Large intestine (tissue), 3 donors: ENCODE measurements at regions not wholly inside any gene's neighbourhood (a gene's known extent, or its start where the extent isn't known, plus 50 kb on each side); places are given as distances from the start of the nearest gene placed in this dataset.

Source experiments
- DNase-seq, 2 donors: peaks; one replicate each; pipeline versions ENCODE4 v3.0.0 to v3.0.0-alpha.2; 2013
- H3K27ac ChIP-seq: one replicate; pipeline ENCODE4 v1.5.1; 2013; ENCODE audit warnings: low read length
- H3K27me3 ChIP-seq: 2 replicates; pipeline ENCODE4 v1.6.1; 2013; ENCODE audit warnings: low read length; ENCODE audit not compliant: control insufficient read depth, insufficient read depth
- H3K36me3 ChIP-seq: 2 replicates; pipeline ENCODE4 v1.6.1; 2013; ENCODE audit warnings: low read length; ENCODE audit not compliant: control insufficient read depth, insufficient read depth
- H3K4me1 ChIP-seq: one replicate; pipeline ENCODE4 v1.6.1; 2013; ENCODE audit warnings: low read length; ENCODE audit not compliant: control insufficient read depth, insufficient read depth
- H3K4me3 ChIP-seq: one replicate; pipeline ENCODE4 v1.5.1; 2013; ENCODE audit warnings: low read length
- H3K9me3 ChIP-seq: one replicate; pipeline ENCODE4 v1.6.1; 2013; ENCODE audit warnings: mild to moderate bottlenecking, low read depth, low read length, moderate library complexity; ENCODE audit not compliant: control insufficient read depth
- WGBS: methylation state at CpG from one replicate; pipeline ENCODE4 v1.1.5; 2013; ENCODE audit warnings: low lambda C conversion rate; ENCODE audit not compliant: insufficient coverage; 5-methylcytosine and 5-hydroxymethylcytosine counted together

- WGBS = no CpG with 5 or more reads among the region's 4 CpGs
- H3K27me3 ChIP-seq = peaks cover 4% of the 10 kb centered on the region
- no peak for DNase-seq
Observed at GRCh38 chr10:69697006-69697405, 67.0 kb downstream of the FAM241B start.

GRCh38 chr10:69703256-69703655 is 73.2 kb downstream of the FAM241B start:
- peaks cover 13% of the 10 kb centered on the region for H3K27me3 ChIP-seq
- no peak for DNase-seq
- H3K36me3 ChIP-seq = no peaks in the 10 kb centered on the region
- no peak overlapping the region for H3K27ac ChIP-seq
- WGBS = 30% methylated on average over 2 of the region's 3 CpGs
- no peak overlapping the region for H3K4me3 ChIP-seq
- no peaks in the 10 kb centered on the region for H3K9me3 ChIP-seq
- no peaks in the 10 kb centered on the region for H3K4me1 ChIP-seq

More at GRCh38 chr10:69697006-69697405, 67.0 kb downstream of the FAM241B start:
- Histone ChIP-seq H3K4me3 (no peak overlapping the region), H3K36me3 (no peaks in the 10 kb centered on the region), H3K9me3 (no peaks in the 10 kb centered on the region), H3K4me1 (no peaks in the 10 kb centered on the region), H3K27ac (no peak overlapping the region)

GRCh38 chr10:69703766-69704630 is 74.0 kb downstream of the FAM241B start:
- no peak overlapping the region for H3K27ac ChIP-seq
- no peak for DNase-seq
- WGBS = 43% methylated on average over 2 of the region's 7 CpGs

GRCh38 chr10:69709366-69709941 is 79.4 kb downstream of the FAM241B start:
- no peak overlapping the region for H3K4me3 ChIP-seq
- peaks cover 9% of the 10 kb centered on the region for H3K27me3 ChIP-seq
- no peak for DNase-seq
- H3K9me3 ChIP-seq = no peaks in the 10 kb centered on the region
- no peaks in the 10 kb centered on the region for H3K36me3 ChIP-seq
- no peak overlapping the region for H3K27ac ChIP-seq
- H3K4me1 ChIP-seq = no peaks in the 10 kb centered on the region
- WGBS = no CpG with 5 or more reads among the region's 7 CpGs

More at GRCh38 chr10:69703766-69704630, 74.0 kb downstream of the FAM241B start:
- no peak overlapping the region for H3K4me3 ChIP-seq
- no peaks in the 10 kb centered on the region for H3K36me3 ChIP-seq
- H3K27me3 ChIP-seq = peaks cover 13% of the 10 kb centered on the region
- no peaks in the 10 kb centered on the region for H3K9me3 ChIP-seq
- no peaks in the 10 kb centered on the region for H3K4me1 ChIP-seq

GRCh38 chr10:69710008-69710888 is 80.2 kb downstream of the FAM241B start:
- H3K36me3 ChIP-seq = no peaks in the 10 kb centered on the region
- no peak overlapping the region for H3K4me3 ChIP-seq
- no peaks in the 10 kb centered on the region for H3K4me1 ChIP-seq
- peaks cover 9% of the 10 kb centered on the region for H3K27me3 ChIP-seq
- no peaks in the 10 kb centered on the region for H3K9me3 ChIP-seq
- WGBS = no CpG with 5 or more reads among the region's 9 CpGs
- no peak overlapping the region for H3K27ac ChIP-seq
- DNase-seq = peak in 1 of 2 donors; percentile 12

GRCh38 chr10:69712342-69712741 is 82.3 kb downstream of the FAM241B start:
- Histone ChIP-seq H3K9me3 (no peaks in the 10 kb centered on the region), H3K36me3 (no peaks in the 10 kb centered on the region), H3K4me3 (no peak overlapping the region), H3K27me3 (peaks cover 6% of the 10 kb centered on the region), H3K4me1 (no peaks in the 10 kb centered on the region), H3K27ac (no peak overlapping the region)
- DNase-seq = no peak
- WGBS = 100% methylated on average over 3 of the region's 12 CpGs

- WGBS = no CpG with 5 or more reads among the region's 4 CpGs
- Histone ChIP-seq H3K4me3 (no peak overlapping the region), H3K4me1 (no peaks in the 10 kb centered on the region)
Observed at GRCh38 chr10:69714572-69714971, 84.5 kb downstream of the FAM241B start.

GRCh38 chr10:69715156-69715898 is 85.3 kb downstream of the FAM241B start:
- Histone ChIP-seq H3K4me3 (no peak overlapping the region), H3K36me3 (no peaks in the 10 kb centered on the region), H3K27ac (no peak overlapping the region), H3K4me1 (no peaks in the 10 kb centered on the region), H3K9me3 (no peaks in the 10 kb centered on the region), H3K27me3 (no peaks in the 10 kb centered on the region)
- no peak for DNase-seq
- 90% methylated on average over 2 of the region's 11 CpGs for WGBS

More at GRCh38 chr10:69714572-69714971, 84.5 kb downstream of the FAM241B start:
- Histone ChIP-seq H3K27me3 (no peaks in the 10 kb centered on the region), H3K9me3 (no peaks in the 10 kb centered on the region), H3K27ac (no peak overlapping the region), H3K36me3 (no peaks in the 10 kb centered on the region)
- DNase-seq = no peak

GRCh38 chr10:69715899-69716606 is 85.7 kb upstream of the COL13A1 start:
- H3K4me3 ChIP-seq = no peak overlapping the region
- H3K27me3 ChIP-seq = no peaks in the 10 kb centered on the region
- no peak for DNase-seq
- H3K4me1 ChIP-seq = no peaks in the 10 kb centered on the region
- no CpG with 5 or more reads among the region's 13 CpGs for WGBS
- H3K27ac ChIP-seq = no peak overlapping the region
- H3K36me3 ChIP-seq = no peaks in the 10 kb centered on the region
- H3K9me3 ChIP-seq = no peaks in the 10 kb centered on the region
